ENCODE measurements at regions not wholly inside any gene's neighbourhood (a gene's known extent, or its start where the extent isn't known, plus 50 kb on each side); places are given as distances from the start of the nearest gene placed in this dataset.

GRCh38 chr13:23949200-23949599, 51.9 kb upstream of the C1QTNF9B start:
- no peak for TF ChIP-seq CTCF (IDR thresholded peaks at IDR 0.05; ENCODE audit: poor library complexity, severe bottlenecking)
- TF ChIP-seq POLR2AphosphoS5 (IDR thresholded peaks at IDR 0.05) = no peak
- TF ChIP-seq EZH2 (IDR thresholded peaks at IDR 0.05; ENCODE audit: borderline replicate concordance, insufficient read depth, low read length, poor library complexity, severe bottlenecking) = no peak
- TF ChIP-seq RAD21 (conservative IDR thresholded peaks at IDR 0.05) = no peak
- no peak for TF ChIP-seq SMC3 (conservative IDR thresholded peaks at IDR 0.05; ENCODE audit: poor library complexity)

Data from neural cell (in vitro differentiated cells).